ENCODE measurements at regions not wholly inside any gene's neighbourhood (a gene's known extent, or its start where the extent isn't known, plus 50 kb on each side); places are given as distances from the start of the nearest gene placed in this dataset.
"Not testable (repeated sequence)": the region's sequence is repeated elsewhere in the genome, so short reads cannot be mapped to it uniquely, and the experiment has no call there.

GRCh38 chr7:14967376-14967775 is 64.8 kb upstream of the DGKB start:
- DNase-seq (ENCODE audit: low spot score) = not testable (repeated sequence)

- DNase-seq (ENCODE audit: low spot score) = no peak
Observed at GRCh38 chr7:14962778-14963177, 60.2 kb upstream of the DGKB start.

GRCh38 chr7:14960721-14961120 is 58.2 kb upstream of the DGKB start:
- no peak for DNase-seq (ENCODE audit: low spot score)

- DNase-seq (ENCODE audit: low spot score) = no peak
Observed at GRCh38 chr7:14959339-14959738, 56.8 kb upstream of the DGKB start.

GRCh38 chr7:14954035-14954434 is 51.5 kb upstream of the DGKB start:
- no peak for DNase-seq (ENCODE audit: low spot score)

Data from hematopoietic multipotent progenitor cell treated with erythropoietin and hydrocortisone succinate and interleukin-3 and kit ligand, for 15 days (in vitro differentiated cells).